ELF-1 (cell line): ENCODE measurements at regions not wholly inside any gene's neighbourhood (a gene's known extent, or its start where the extent isn't known, plus 50 kb on each side); places are given as distances from the start of the nearest gene placed in this dataset.
"Not testable (repeated sequence)": the region's sequence is repeated elsewhere in the genome, so short reads cannot be mapped to it uniquely, and the experiment has no call there.

Experiments
- DNase-seq: peaks from one replicate; pipeline ENCODE4 v3.0.0-alpha.2; 2016; ENCODE audit warnings: low read depth, low spot score

GRCh38 chr1:181948372-181948771, 113.1 kb downstream of the ZNF648 start:
- DNase-seq: no peak

- DNase-seq: no peak
Measured at GRCh38 chr1:181947441-181947840, 114.1 kb downstream of the ZNF648 start.

- peak; percentile 92 for DNase-seq
Measured at GRCh38 chr1:181936768-181937581, 124.5 kb downstream of the ZNF648 start.

GRCh38 chr1:181936269-181936668, 125.2 kb downstream of the ZNF648 start:
- DNase-seq: no peak

- no peak for DNase-seq
Measured at GRCh38 chr1:181931873-181932272, 129.6 kb downstream of the ZNF648 start.

GRCh38 chr1:181930187-181930586, 131.3 kb downstream of the ZNF648 start:
- DNase-seq: no peak

- no peak for DNase-seq
Measured at GRCh38 chr1:181926697-181927096, 134.8 kb downstream of the ZNF648 start.

- DNase-seq: not testable (repeated sequence)
Measured at GRCh38 chr1:181924034-181924433, 137.5 kb downstream of the ZNF648 start.

- peak; percentile 7 for DNase-seq
Measured at GRCh38 chr1:181919542-181919941, 142.0 kb downstream of the ZNF648 start.

GRCh38 chr1:181918880-181919525, 142.5 kb downstream of the ZNF648 start:
- DNase-seq: peak; percentile 6

GRCh38 chr1:181911715-181912114, 149.8 kb downstream of the ZNF648 start:
- DNase-seq: no peak

GRCh38 chr1:181910905-181911304, 150.6 kb downstream of the ZNF648 start:
- DNase-seq: no peak

- DNase-seq: no peak
Measured at GRCh38 chr1:181909010-181909409, 152.5 kb downstream of the ZNF648 start.

- no peak for DNase-seq
Measured at GRCh38 chr1:181906631-181907030, 154.9 kb downstream of the ZNF648 start.

GRCh38 chr1:181905944-181906597, 155.4 kb downstream of the ZNF648 start:
- DNase-seq: no peak

- DNase-seq: no peak
Measured at GRCh38 chr1:181898773-181899172, 162.7 kb downstream of the ZNF648 start.

- DNase-seq: no peak
Measured at GRCh38 chr1:181896824-181897223, 164.7 kb downstream of the ZNF648 start.

- DNase-seq: no peak
Measured at GRCh38 chr1:181894439-181894859, 167.1 kb downstream of the ZNF648 start.

- DNase-seq: no peak
Measured at GRCh38 chr1:181893937-181894336, 167.6 kb downstream of the ZNF648 start.

GRCh38 chr1:181893150-181893549, 168.4 kb downstream of the ZNF648 start:
- not testable (repeated sequence) for DNase-seq

GRCh38 chr1:181872562-181872961, 188.9 kb downstream of the ZNF648 start:
- DNase-seq: no peak

GRCh38 chr1:181863736-181864135, 197.8 kb downstream of the ZNF648 start:
- no peak for DNase-seq

- DNase-seq: no peak
Measured at GRCh38 chr1:181863006-181863405, 198.5 kb downstream of the ZNF648 start.
